Endodermal cell (in vitro differentiated cells): ENCODE measurements at regions not wholly inside any gene's neighbourhood (a gene's known extent, or its start where the extent isn't known, plus 50 kb on each side); places are given as distances from the start of the nearest gene placed in this dataset.

ENCODE experiments used
- DNase-seq: peaks from one replicate; pipeline ENCODE4 v3.0.0-alpha.2; 2017
- H3K27ac ChIP-seq: 2 replicates; pipeline ENCODE4 v1.5.1; 2013; ENCODE audit warnings: mild to moderate bottlenecking, low read depth, low read length, moderate library complexity
- H3K27me3 ChIP-seq: 2 replicates; pipeline ENCODE4 v1.6.1; 2013; ENCODE audit warnings: mild to moderate bottlenecking, low read length, moderate library complexity; ENCODE audit not compliant: insufficient read depth, control insufficient read depth, poor library complexity, severe bottlenecking
- H3K36me3 ChIP-seq: 2 replicates; pipeline ENCODE4 v1.7.0; 2013; ENCODE audit warnings: mild to moderate bottlenecking, low read length, moderate library complexity; ENCODE audit not compliant: control insufficient read depth, insufficient read depth
- H3K4me1 ChIP-seq: one replicate; pipeline ENCODE4 v1.7.0; 2013; ENCODE audit warnings: low read length; ENCODE audit not compliant: control insufficient read depth, insufficient read depth
- H3K4me3 ChIP-seq: 2 replicates; pipeline ENCODE4 v1.5.1; 2013; ENCODE audit warnings: mild to moderate bottlenecking, low read length, moderate library complexity
- H3K9ac ChIP-seq: 2 replicates; pipeline ENCODE4 v1.6.1; 2013; ENCODE audit warnings: mild to moderate bottlenecking, low read length, moderate library complexity; ENCODE audit not compliant: poor library complexity, severe bottlenecking; ENCODE audit errors: extremely low read depth
- H3K9me3 ChIP-seq: 2 replicates; pipeline ENCODE4 v1.6.1; 2013; ENCODE audit warnings: mild to moderate bottlenecking, low read length, moderate library complexity; ENCODE audit not compliant: control insufficient read depth
- H3K27ac Mint-ChIP-seq: 2 replicates; pipeline ENCODE4 v1.8.0; 2020; ENCODE audit warnings: mixed read lengths
- H3K27me3 Mint-ChIP-seq: 2 replicates; pipeline ENCODE4 v1.8.0; 2021; ENCODE audit warnings: mild to moderate bottlenecking, mixed read lengths; ENCODE audit not compliant: insufficient read depth
- H3K36me3 Mint-ChIP-seq: 2 replicates; pipeline ENCODE4 v1.8.0; 2020; ENCODE audit warnings: low read depth, mixed read lengths
- H3K4me1 Mint-ChIP-seq: 2 replicates; pipeline ENCODE4 v1.8.0; 2020; ENCODE audit warnings: mixed read lengths
- H3K4me3 Mint-ChIP-seq: 2 replicates; pipeline ENCODE4 v1.8.0; 2020; ENCODE audit warnings: mild to moderate bottlenecking, moderate library complexity, mixed read lengths
- H3K9me3 Mint-ChIP-seq: 2 replicates; pipeline ENCODE4 v1.8.0; 2020; ENCODE audit warnings: mild to moderate bottlenecking, mixed read lengths
- CTCF ChIP-seq: fragments of 200-600 bp; sonication (generic); conservative IDR thresholded peaks from 2 replicates; pipeline ENCODE4 v1.5.0; 2021; ENCODE audit warnings: antibody characterized with exemption, mild to moderate bottlenecking
- WGBS, 2 experiments: methylation state at CpG; one replicate each; pipeline versions ENCODE4 v1.1.5 to v1.1.7; 2013; ENCODE audit warnings: missing lambda C conversion rate in 2 of 2, mixed read lengths in 1 of 2; ENCODE audit not compliant: insufficient coverage in 1 of 2, insufficient read length in 1 of 2; 5-methylcytosine and 5-hydroxymethylcytosine counted together

GRCh38 chr3:18723206-18723810 is 298.2 kb upstream of the SATB1 start:
- Mint-ChIP-seq H3K36me3 (no peaks in the 10 kb centered on the region), H3K27ac (no peak overlapping the region), H3K27me3 (no peaks in the 10 kb centered on the region), H3K4me1 (peaks cover 12% of the 10 kb centered on the region), H3K9me3 (no peaks in the 10 kb centered on the region), H3K4me3 (no peak overlapping the region)
- H3K4me1 ChIP-seq = no peaks in the 10 kb centered on the region
- no peak for DNase-seq
- H3K9me3 ChIP-seq = no peaks in the 10 kb centered on the region
- H3K27ac ChIP-seq = no peak overlapping the region
- TF ChIP-seq CTCF = no peak
- no peaks in the 10 kb centered on the region for H3K27me3 ChIP-seq
- H3K36me3 ChIP-seq = no peaks in the 10 kb centered on the region
- 89 to 90% methylated on average over 1 of the region's 1 CpG for WGBS, 2 experiments
- no peak overlapping the region for H3K4me3 ChIP-seq
- no peak overlapping the region for H3K9ac ChIP-seq

- Mint-ChIP-seq H3K9me3 (no peaks in the 10 kb centered on the region), H3K27ac (no peak overlapping the region), H3K27me3 (no peaks in the 10 kb centered on the region), H3K4me1 (peaks cover 12% of the 10 kb centered on the region), H3K36me3 (no peaks in the 10 kb centered on the region), H3K4me3 (no peak overlapping the region)
- H3K9ac ChIP-seq = no peak overlapping the region
- no peaks in the 10 kb centered on the region for H3K27me3 ChIP-seq
- H3K9me3 ChIP-seq = no peaks in the 10 kb centered on the region
- no peak overlapping the region for H3K27ac ChIP-seq
- no peak for DNase-seq
- TF ChIP-seq CTCF = no peak
- no peak overlapping the region for H3K4me3 ChIP-seq
- no peaks in the 10 kb centered on the region for H3K36me3 ChIP-seq
- 77 to 96% methylated on average over 3 to 5 of the region's 5 CpGs for WGBS, 2 experiments
- no peaks in the 10 kb centered on the region for H3K4me1 ChIP-seq
These were observed 295.4 kb upstream of the SATB1 start for GRCh38 chr3:18720543-18720942.

- no peak for TF ChIP-seq CTCF
- H3K36me3 Mint-ChIP-seq = no peaks in the 10 kb centered on the region
- WGBS, 2 experiments = 59 to 70% methylated on average over 2 of the region's 2 CpGs
- Histone ChIP-seq H3K27me3 (no peaks in the 10 kb centered on the region), H3K9me3 (no peaks in the 10 kb centered on the region), H3K27ac (no peak overlapping the region), H3K4me1 (no peaks in the 10 kb centered on the region), H3K36me3 (no peaks in the 10 kb centered on the region), H3K4me3 (no peak overlapping the region), H3K9ac (no peak overlapping the region)
- H3K4me3 Mint-ChIP-seq = no peak overlapping the region
- DNase-seq = no peak
- no peaks in the 10 kb centered on the region for H3K27me3 Mint-ChIP-seq
- H3K4me1 Mint-ChIP-seq = no peaks in the 10 kb centered on the region
- no peak overlapping the region for H3K27ac Mint-ChIP-seq
- H3K9me3 Mint-ChIP-seq = no peaks in the 10 kb centered on the region
These were observed 292.5 kb upstream of the SATB1 start for GRCh38 chr3:18717598-18717997.
